Hematopoietic multipotent progenitor cell treated with erythropoietin and hydrocortisone succinate and interleukin-3 and kit ligand, for 15 days (in vitro differentiated cells): ENCODE measurements at regions not wholly inside any gene's neighbourhood (a gene's known extent, or its start where the extent isn't known, plus 50 kb on each side); places are given as distances from the start of the nearest gene placed in this dataset.

Experiments
- DNase-seq: peaks from one replicate; pipeline ENCODE4 v3.0.0-alpha.2; 2015; ENCODE audit warnings: low spot score

DNA sequence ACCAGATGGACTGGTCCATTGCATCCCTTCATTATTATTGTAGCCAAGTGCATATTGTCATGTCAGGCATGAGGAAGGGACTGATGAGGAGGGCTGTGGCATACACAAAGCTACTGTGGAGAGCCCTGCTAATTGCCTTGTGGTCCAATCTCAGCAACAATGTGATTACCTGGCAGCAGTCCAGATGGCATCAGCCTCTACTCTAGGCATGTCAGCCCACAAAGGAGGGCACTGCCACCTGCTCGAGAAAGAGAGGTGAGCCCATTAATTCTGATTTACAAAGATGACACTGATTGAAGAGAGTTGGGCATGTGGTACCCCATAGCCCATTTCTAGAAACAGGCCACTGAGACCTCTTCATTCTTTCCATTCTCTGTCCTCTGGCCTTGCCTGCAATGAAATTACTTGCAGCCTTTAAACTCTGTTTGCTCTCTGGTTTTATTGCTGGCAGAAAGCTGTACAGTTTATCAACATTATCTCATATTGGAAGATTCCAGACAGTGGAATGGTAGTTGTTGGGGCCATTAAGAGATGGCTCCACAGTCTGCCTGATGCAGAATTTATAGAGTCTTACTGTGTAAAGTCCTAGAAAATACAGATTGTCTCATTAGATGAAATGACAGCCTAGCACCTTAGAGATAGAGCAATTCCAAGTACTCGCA, 307.7 kb downstream of the ARPP21 start:
- no peak for DNase-seq

DNA sequence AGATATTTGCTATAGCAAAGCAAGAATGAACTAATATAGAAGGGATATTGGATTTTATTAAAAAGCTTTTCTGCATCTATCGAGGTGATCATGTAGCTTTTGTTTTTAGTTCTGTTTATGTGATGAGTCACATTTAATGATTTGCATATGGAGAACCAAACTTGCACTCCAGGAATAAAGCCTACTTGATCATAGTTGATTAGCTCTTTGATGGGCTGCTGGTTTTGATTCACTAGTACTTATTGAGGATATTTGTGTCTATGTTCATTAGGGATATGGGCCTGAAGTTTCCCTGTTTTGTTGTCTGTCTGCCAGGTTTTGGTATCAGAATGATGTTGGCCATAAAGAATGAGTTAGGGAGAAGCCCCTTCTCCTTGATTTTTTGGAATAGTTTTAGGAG, 310.7 kb downstream of the ARPP21 start:
- no peak for DNase-seq

DNA sequence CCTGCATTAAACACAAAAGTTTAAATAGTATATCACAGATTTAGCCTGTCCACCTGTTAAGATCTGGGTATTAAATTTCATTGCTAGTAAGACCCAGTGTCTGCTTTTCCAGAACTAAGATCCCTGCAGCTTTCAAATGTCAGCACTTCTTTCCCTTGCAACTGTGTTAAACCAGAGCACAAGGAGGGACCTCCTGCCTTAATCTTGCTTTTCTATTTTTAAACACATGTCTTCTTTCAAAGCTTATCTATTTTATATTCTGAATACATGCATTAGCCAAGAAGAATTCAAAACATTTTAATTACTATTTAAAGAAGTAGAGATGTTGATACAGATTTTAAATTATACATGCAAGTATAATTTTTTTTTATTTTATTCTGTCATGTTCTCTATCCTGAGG, 315.1 kb downstream of the ARPP21 start:
- no peak for DNase-seq

DNA sequence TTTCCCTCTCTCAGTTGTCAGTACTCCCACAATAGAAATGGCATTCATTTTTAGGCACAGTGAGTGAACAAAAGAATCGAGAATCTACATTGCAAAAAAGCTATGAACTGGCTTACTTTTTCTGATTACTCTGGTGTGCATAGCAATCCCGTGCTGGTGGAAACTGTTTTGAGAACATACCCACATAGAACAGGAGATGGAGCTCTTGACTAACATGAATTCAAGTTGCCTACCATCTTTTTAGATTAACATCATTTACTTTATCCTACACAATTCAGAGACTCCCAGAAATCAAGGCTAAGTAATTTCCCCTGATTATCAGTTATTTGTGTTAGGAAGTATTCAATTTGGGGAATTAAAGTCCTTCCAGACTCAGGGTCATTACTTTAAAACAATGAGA, 326.6 kb downstream of the ARPP21 start:
- no peak for DNase-seq

DNA sequence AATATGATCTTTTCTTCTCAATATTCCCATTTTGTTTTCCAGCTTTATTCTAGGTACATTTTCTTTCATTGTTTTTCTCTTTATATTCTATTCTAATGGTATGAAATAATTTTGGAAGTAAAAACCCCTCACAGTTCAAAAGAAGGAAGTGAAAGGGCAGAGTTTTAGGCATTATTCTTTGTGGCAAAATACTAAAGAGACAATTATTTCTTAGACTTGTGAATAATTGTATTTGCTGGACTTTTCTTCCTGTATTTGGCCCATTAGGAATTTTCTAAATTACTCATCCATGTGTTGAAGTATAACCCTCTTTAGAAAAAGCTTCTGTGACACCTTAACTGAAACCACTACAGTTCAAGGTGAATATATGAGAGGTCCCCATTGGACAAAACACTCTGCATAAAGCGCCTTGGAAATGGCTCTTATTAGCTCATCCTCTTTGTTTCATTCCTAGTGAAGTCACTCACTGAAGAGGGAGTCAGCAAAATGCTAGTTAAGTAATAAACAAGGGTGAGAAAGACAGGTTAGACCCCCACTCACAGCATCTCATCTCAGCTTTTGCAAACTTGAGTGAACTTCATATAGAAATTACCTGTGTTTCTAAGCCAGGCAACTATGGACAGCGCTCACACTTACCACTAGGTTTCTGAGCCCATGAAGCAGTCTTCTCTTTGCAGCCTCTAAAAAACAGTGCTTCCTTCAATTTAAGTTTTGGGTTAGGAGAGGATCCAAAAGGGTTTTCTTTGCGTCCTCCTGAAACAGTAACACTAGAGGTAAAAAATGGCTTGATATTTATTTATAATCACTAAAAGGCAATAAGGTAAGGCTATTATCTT, 327.5 kb downstream of the ARPP21 start:
- no peak for DNase-seq

DNA sequence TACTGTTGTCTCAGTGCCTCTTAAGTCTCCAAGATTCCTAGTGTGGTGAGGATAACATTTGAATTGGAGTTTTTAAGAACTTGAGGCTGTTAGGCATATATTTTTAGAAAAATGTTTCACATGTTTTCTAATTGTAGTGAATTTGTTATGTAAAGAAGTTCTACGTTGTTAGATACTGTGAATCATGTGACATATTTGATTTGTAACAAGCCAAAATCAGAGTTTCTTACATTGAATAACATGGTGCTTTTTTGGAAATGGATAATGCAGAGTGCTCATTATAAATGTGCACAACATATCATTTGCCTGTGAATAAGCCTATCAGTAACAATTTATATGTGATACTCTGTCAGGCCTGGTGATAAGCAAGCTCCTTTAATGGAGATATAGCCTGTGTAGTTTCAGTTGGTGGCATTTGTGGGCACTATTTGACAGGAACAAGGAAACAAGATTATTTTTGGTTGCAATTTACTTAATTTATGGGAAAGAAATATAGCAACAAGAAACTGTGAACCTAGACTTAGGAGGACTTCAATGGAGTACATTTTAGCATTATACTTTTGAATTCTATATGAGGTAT, 328.8 kb downstream of the ARPP21 start:
- DNase-seq = no peak

DNA sequence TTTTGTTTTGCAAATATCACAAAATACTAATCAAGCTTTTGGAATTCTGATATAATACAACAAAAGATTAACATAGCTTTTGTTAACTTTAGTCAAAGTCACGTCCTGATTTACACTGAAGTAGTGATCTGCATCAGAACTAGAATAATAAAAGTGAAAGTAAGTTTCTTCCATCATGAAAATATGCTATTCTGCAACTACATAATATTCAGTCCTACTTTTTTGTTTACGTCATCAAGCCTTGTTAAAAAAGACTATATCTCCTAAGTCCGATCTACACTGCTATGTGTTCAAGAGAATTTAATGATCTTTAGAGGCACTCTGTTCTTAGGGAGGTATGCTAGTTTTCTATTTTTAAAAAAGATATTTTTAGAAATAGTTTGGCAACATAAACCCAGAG, 330.1 kb downstream of the ARPP21 start:
- DNase-seq = no peak

DNA sequence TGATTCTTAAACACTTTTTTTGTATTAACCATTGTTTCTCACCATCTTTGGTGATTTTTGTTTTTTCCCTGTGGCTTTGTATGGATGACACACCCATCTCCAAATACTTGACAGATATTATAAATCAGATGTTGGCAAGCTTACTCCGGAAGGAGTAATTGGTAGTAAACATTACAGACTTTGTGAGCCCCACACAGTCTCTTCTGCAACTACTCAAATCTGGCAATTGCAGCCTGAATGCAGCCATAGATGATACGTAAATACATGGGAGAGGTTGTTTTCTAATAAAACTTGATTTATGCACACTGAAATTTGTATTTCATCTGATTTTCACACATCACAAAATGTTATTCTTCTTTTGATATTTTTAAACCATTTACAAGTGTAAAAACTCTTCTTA, 331.5 kb downstream of the ARPP21 start:
- DNase-seq = no peak

DNA sequence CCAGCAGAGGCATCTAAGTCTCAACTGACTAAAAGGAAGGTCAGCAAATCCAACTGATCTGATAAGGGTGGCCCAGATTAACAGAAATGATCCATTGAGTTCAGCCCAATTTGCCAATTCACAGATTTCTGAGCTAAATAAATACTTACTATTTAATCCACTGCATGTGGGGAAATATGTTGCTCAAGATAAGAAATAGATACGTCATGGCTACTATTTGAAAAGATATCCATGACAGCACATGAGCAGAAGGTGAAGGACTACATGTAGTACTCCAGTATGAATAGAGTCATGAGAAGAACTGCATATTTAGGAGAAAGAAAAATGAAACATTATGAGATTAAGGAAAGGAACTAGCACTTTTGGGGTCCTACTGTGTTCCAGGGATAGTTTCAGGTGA, 332.4 kb downstream of the ARPP21 start:
- DNase-seq = no peak

DNA sequence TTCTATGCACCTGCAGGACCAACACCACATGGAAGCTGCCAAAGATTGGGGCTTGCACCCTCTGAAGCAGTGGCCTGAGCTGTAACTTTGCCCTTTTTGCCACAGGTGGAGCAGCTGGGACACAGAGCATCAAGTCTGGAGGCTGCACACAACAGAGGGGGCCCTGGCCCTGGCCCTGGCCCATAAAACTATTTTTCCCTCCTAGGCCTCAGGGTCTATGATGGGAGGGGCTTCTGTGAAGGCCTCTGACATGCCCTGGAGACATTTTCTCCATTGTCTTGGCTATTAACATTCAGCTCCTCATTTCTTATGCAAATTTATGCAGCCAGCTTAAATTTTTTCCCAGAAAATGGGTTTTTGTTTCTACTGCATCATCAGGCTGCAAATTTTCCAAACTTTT, 335.5 kb downstream of the ARPP21 start:
- no peak for DNase-seq

DNA sequence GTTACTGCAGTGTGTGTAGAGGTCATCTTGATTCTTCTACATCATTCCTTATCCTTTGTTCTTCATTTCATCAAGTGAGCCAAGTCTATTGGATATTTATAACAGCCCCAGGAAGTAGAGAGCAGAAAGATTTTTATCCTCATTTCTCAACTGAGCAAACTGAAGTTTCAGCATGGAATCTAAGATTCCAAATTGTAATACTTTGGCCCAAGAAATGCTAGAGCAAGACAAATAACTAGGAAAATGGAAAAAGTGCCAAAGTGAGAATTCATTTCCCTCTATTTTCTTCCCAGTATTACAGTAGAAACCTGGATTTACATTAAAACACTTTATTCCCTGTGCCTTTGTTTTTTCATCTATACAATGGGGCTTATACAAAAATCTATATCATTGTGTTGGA, 346.8 kb downstream of the ARPP21 start:
- no peak for DNase-seq

DNA sequence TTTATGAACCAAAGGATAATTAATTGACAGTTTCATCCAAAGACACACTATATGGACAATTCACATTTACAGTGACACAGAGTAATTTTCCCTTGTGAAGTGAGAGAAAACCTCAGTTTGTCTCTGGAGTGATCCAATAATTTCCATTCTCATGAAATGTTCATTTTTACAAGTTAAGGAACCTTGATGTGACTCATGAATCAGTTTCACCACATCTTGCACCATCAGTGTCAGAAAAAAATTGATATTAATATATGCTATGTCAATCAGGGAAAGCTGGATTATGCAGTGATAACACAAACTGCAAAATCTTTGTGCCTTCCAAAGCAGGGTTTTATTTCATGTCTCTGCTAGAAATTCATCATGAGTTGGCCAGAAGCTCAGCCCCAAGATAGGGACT, 348.1 kb downstream of the ARPP21 start:
- no peak for DNase-seq

DNA sequence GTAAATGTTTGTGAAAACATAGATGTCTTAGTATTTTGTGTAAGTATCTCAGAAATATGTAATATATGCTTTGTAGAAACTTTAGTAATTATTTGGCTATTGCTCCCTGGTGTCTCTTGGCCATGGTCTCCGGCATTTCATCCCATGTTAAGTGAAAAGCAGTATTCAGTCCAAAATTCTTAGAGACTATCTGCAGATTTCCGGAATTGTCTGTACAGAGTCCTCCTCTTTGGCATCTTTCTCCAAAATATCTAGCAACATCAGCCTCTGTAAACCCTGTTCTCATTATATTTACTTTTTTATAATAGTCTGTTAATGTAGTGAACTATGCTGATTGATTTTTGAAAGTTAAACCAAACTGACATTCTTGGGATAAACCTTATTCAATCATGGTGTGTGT, 352.7 kb downstream of the ARPP21 start:
- DNase-seq = no peak

DNA sequence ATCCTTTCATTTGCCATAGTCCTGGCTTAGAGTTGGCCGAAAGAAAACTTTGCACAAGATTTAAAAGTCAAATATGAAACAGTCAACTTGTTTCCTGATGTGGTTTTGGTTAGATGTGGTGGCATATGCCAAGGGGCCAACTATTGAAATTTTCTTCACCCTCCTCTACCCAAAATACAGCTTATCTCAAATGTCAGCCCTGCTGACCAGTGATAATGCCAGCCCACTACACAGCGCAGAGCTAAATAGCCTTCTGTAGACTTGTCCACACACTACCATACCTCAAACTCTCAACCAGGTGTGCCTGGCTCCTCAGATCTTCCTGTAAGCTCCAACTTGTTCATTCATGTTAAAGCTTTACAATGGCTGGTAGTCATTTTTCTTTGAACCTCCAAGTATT, 368.5 kb upstream of the STAC start:
- DNase-seq = no peak

DNA sequence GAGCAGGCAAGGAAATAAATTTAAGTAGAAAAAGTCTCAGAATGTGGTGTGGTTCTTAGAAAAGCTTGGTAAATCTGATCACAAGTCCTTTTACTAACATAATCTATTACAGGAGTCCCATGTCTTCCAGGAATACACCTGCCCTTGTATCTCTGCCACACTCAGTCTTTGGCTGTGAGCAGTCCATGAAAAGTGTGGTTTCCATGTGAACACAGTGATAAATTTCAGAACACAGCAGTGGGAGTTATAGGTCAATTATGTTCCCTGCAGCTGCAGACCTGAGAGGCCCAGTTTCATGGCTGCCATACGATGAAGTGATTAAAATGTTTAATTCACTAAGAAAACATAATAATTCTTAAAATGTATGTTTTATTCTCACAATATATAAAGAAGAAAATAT, 366.9 kb upstream of the STAC start:
- DNase-seq = no peak

DNA sequence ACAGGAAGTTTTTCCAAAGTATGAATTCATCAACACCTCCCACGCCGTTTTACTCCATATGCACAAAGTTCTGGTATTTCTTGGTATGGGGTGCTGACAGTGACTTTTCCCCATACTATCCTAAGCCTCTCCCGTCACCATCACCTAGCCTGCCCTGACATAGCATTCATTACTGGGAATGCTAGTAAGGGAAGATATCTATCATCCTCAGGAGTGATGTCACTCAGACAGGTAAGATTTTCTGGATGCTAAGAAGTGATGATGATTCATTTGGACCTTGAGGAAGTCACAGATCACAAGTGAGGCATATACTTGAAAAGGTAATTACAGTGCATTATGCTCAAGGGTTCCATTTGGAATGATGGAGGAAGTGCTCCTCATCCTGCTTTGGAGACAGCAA, 355.1 kb upstream of the STAC start:
- no peak for DNase-seq

DNA sequence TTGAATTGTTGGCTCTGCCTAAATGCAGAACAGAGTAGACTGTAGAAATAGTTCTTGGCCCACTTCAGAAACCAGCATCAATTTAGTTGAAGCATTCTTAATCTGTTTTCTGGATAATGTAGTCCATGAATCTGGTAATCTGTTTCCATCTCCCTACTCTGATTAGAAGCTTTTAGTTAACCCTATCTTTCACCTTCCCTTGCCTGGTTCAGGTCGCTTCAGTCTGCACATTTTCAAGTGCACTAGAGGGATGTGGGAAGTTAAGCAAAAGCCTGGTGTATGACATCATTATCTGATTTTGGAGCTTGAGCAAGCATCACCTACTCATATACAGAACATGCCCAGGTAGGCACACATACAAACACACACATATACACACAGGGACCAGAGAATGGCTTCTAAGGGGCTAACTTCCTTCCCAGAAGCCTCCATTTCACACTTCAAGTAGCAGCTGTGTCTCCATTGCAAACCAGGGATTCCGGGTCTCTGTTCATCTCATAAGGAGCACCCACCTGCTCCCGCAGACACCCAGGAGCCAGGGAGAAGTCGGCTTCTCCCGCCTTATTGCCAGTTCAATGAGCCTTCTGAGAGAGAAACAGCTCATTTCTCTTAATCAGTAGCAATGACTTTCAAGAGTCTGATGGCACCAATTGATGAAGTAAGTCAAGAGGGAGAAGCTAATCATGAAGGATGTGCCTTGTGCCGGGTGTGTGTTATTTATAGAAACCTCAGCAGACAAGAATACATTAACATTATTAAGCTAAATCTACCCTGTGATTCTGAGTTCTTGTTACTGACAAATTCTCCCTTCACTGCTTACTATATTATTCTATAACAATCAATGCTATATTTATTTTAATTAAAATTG, 347.9 kb upstream of the STAC start:
- DNase-seq = no peak

DNA sequence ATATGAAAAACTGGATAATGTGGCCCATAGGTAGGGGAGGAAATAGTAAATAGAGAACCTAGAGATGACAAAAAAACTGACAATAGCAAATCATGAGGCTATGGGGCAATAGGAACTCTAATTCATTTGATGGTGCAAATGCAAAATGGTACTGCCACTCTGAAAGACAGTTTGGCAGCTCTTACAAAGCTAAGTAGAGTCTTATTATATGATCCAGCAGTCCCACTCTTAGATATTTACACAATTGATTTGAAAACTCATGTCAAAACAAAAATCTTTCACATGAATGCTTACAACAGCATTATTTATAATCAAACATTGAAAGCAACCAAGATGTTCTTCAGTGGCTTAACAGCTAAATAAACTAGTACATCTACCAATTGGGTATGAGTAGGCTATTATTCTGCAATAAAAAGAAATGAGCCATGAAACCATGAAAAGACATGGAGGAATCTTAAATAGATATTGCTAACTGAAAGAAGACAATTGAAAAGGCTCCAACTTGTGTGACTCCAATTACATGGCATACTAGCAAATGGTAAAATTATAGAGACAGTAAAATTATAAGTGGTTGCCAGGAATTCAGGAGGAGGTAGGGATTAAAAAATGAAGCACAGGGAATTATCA, 321.8 kb upstream of the STAC start:
- DNase-seq = no peak

DNA sequence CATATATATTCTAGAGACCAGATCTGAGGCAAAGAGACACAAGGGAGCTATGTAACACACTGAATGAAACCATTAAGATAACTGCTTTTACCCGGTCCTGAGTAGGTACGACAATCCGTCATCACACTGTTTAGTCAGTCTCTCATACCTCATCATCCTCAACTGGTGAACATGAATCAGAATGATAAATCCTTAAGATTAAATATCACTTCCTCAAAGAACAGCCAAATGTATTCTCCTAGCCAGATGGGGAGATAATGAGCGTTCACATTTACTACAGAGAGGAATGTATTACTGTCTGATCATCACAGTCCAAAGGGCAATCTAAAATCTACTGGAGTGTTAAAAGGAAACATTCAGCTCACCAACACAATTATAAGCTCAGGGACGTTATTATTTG, 319.4 kb upstream of the STAC start:
- DNase-seq = no peak

DNA sequence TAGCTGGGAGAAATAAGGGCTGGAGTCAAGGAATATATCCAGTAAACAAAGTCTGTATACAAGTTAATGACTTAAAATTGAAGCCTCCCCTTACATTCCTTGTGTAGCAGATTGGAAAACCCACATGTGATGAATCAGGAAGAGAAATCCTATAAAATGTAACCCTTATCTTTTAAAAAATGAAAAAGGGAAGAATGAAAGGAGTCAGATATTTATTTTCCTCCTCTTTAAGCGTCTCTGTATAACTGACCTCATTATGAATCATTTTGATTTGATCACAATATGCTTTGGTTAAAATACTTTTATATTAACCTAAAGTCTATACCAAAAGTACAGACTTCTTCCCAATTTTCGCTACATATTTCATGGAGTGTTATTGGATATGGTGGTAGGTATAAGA, 316.3 kb upstream of the STAC start:
- DNase-seq = no peak

DNA sequence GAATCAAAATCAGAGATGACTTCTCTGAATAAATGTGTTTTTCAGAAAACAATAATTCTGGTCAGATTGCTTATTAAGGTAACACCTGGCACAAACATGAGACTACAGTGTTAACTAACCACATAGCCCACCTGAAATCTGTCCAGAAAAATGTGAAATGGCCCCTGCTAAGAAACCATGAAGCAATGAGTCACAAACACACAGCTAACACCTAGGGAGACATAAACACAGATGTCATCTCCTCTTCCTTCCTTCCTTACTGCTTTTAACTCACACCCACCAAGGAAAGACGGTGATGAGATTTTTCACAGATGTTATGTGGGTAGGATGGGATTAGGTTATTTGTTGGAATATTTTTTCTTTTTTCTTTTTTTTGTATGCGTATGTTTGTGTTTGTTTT, 315.0 kb upstream of the STAC start:
- DNase-seq = no peak

DNA sequence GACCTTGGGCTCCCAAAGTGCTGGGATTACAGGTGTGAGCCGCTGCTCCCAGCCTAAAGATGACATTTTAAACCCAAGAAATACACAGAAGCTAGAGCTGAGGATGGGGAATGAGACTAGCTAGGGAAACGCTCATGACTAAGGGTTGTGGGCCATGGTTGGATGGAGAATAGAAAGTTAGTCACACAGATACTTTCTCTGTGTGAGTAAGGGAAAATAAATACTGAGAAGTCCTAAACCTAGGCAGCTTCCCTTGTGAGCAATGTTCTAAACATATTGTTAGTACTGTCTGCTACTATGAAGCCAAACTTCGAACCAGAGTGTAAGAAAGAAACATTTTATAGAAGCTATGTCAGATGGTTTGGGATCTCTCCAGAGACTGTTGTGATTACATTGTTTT, 304.8 kb upstream of the STAC start:
- DNase-seq = no peak
